ENCODE measurements at regions not wholly inside any gene's neighbourhood (a gene's known extent, or its start where the extent isn't known, plus 50 kb on each side); places are given as distances from the start of the nearest gene placed in this dataset.
"Not testable (repeated sequence)": the region's sequence is repeated elsewhere in the genome, so short reads cannot be mapped to it uniquely, and the experiment has no call there.

DNA sequence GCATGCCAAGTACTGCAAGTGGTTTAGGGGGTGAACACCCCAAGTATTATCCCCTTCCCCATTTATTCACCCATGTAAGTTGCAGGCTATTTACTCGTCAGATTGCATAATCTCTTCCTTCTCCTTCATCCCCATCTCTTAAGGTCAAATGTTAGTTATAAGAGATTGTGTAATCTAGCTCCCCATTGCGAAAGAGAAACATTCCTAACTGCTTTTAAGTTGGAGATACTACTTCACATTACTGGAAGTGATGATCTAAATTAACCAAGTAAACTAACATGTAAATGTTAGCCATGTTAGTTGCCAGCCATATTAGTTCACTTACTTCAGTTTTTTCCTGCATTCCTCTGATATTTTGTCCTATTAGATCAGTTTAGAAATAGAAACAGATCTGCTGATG lies 262.3 kb downstream of the TAF11L14 start:
- DNase-seq, result no peak

DNA sequence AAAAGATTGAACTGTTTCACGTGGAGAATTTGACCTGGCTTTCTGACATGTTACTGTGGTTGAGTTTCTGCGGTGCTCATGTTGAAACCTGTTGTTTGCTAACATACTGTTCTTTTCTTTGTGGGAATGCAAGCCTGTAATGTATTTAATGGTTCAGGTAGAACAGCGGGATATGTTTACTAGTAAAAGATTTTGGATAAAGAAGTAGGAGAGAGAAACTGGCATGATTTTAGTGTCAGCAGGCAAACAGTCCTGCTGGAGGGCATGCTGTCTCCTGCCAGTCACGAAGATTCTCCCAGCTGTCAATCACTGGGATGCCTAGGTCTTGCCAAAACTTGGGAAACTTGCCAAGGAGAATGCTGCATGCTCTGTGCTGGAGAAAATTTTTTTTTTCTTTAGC lies 263.5 kb downstream of the TAF11L14 start:
- no peak for DNase-seq

DNA sequence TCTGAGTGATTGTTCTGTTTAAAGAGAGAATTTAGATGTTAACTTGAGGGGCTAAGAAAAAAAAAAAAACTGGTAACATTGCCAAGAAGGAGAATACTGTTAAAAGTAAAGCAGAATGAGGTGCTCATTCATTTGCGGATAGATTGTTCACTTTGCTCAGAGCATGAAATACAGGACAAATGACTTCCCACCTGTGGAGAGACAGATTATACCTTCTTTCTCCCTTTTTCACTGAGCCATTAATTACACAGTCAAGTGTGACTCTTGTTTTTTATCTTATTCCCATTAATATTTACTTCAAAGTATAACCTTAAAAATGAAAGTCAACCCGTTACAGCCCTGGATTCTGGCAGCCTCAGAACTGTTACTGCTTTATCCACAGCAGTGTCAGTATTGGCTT lies 264.5 kb downstream of the TAF11L14 start:
- DNase-seq, result no peak

DNA sequence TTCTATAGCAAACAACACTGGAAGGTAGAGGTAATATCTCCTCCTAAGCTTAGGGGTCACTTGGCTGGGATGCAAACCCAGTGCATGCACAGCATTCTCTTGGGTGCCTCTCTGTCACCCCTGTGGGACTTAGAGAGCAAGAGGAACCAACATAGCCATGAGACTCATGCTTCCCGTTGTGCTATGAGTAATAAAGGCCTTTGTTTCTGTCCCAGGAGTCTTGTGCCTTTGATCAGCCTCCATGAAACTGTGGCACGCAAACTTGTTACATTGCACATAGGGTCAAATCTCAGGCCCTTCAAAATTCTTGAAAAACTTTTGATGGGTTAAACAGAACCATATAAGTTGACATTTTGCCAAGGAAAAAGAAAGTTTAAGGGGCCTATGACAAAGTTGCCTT lies 272.8 kb downstream of the TAF11L14 start:
- no peak for DNase-seq

DNA sequence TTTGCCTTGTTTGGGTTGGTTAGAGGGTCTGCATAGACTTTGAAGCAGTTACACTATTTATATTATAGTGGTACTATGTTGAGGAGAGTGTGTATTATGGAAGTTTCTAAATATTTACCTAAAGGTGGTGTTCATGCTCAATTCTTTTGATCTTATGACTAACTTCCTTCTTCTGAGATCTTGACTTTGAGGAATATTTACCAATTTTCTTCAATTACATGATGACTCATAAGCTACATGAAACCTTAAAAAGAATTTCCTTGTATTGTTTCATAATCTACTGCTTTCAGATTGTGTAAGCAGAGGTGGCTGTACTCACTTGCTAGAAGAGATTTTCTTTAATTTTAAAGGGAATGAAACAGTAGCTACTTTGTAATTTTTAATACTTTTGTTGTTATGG lies 276.1 kb downstream of the TAF11L14 start:
- DNase-seq, result no peak

DNA sequence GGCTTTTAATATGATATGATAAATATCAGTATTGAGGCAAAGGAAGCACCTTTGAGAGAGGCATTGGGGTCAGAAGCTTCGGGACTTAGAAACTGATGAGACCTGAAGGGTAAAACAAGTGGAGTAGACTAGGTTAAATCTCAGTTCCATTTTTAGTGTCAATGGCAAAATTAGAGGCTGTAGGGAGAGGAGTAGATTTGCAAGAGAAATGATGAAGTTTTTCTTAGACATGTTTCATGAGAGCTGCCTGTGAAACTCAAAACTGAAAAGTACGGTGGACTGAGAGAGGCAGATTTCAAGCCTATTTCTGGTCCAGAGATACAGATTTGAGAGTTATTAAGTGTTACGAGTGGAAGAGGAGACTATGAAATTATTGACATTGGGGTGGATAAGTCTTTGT lies 278.5 kb downstream of the TAF11L14 start:
- no peak for DNase-seq

DNA sequence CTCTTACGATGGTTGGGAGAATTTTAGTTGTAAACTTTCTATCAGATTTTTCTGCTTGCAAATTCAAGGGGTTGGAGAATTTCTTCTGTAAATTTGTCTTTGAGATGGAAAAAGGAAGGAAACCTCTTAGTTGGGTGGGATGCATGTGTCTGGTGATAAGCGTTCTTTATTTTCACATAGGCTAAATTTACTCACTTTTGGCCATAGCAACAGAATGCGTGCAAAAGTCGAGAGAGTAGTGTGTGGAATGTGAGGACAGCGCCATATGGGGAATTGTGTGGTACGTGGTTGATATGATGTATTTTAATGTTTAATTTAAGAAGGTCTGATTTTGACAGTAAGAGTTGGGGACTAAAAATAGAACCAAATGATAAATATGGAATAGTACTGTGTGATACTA lies 282.2 kb downstream of the TAF11L14 start:
- no peak for DNase-seq

DNA sequence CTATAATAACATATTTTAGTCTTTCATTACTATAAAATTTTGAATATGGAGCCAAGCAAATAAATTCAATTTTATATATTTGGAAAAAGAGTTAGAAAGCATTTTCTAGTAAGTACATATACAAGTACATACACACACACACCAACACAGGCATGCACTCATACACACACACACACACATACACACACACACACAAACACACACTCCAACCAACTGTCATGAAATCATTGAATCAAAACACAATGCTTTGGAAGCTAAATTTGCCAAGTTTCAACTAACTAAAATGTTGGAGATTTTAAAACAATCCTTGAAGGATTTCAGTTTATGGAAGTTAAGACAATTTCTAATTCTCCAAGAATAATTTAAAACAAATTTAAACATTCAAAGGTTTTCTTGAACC lies 283.2 kb downstream of the TAF11L14 start:
- no peak for DNase-seq

DNA sequence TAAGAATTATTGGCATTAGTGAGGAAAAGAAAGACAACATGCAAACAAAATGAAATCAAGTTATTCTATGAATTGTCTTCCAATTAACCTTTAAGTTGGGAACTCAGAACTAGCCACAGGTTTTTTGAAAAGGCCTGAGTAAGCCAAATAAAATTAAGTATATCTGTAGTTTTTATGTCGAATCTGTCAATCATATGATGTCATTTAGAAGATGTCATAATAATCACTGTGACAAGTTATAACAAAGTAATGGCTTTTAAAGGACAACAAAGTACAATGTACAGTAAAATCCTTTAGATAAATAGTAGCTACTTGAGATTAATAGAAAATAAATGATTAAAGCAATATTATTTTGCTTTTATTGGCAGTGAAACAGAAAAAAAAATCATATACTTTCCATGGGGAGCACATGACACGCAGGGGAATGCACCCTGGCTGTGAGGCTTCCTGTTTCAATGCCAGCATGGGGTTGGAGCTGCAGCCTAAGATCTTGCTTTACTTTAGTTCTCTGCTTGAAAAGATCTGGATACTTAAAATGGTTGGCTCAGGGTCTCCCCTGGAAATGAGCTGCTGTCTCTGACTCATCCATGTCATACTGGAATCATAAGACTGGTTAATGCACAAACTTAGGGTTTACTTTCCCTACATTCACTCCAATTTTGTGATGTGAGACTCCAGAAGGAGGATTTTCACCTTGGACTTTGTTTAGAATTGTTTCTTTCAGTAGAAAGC lies 284.3 kb downstream of the TAF11L14 start:
- DNase-seq, result no peak

DNA sequence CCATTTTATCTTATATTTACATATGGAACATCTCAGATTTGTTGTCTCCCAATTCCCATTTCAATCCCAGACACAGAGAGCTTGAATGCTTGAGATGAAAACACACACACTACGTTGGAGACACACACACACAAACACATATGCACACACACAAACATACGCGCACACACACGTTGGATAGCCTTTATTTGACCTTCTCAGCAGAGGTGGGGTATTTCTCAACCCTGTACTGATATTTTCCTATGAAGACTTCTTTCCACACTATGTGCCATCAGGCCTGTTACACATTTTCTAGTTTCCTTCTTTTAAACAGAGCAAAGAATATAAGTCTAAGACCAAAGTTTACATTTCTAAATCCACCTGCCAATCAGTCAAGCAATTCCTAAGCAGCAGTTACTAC lies 291.0 kb downstream of the TAF11L14 start:
- no peak for DNase-seq

DNA sequence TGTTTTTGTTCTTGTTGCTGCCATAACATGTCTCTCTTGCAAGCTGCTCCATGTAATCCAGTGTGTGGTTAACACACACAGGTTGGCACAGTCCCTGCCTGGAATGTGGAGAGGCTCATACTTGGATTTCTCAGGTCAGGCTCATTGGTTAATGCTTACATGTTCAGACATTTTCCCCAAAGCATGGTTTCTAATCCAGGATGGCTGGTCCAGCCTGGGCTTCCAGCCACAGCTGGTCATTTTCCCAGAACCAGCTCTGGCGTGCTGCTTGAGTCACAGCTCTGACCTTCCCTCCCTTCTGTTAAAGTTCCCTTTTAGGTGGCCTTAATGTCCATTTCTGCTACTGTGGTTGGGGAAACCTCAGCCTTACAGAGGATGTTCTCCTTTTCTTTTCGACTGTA lies 294.3 kb downstream of the TAF11L14 start:
- no peak for DNase-seq

DNA sequence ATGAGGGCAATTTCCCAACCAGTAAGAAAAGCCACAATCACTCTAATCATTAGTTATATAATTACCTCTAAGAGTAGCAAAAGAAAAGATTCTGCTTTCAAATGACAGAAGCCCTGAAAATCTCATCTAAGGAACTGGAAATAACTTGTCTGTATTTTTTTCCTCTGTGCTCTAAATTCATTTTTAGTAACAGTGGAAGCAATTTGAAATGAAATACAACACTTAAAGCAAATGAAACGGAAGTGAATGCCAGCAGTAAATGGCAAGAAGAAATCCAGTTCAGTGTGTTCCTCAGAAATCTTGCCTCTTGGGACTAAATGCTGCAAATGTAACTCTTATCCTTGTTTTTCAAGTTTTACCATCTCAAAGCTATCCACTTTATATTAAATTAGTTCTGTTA lies 294.9 kb downstream of the TAF11L14 start:
- no peak for DNase-seq

DNA sequence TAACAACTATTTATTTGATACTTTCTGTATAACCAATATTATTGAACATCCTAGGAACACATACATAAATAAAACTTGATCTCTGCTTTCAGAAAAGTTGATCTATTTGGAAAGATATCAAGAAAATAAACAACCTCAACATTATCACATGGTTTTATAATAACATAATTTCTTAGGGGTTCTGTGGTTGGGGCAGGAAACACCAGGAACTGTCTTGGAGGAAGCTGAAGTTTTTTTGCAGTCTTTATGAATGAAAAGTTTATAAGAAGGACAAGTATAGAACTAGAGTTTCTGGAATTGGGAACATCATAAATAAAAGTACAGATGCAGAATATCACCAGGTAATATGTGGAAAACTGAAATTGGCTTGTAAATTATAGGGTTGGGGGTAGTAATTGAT lies 296.1 kb downstream of the TAF11L14 start:
- no peak for DNase-seq

DNA sequence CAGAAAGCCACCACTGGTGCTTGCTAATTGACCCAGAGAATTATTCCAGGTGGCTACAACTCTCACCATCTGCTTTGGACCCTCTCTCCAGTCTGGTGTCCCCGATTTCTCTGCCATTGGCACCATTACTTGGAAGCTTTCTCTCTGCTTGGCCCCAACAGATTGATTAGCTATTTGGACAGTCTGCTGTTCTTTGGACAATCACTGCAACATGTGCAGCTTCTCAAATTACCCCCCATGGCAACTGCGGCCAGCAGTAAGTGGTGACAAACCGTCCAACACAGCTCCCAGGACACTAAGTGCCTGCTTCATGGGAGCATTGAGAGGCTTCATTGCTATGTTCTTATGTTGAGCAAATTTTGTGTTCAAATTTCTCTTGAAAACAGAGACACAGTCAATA lies 309.8 kb downstream of the TAF11L14 start:
- no peak for DNase-seq

DNA sequence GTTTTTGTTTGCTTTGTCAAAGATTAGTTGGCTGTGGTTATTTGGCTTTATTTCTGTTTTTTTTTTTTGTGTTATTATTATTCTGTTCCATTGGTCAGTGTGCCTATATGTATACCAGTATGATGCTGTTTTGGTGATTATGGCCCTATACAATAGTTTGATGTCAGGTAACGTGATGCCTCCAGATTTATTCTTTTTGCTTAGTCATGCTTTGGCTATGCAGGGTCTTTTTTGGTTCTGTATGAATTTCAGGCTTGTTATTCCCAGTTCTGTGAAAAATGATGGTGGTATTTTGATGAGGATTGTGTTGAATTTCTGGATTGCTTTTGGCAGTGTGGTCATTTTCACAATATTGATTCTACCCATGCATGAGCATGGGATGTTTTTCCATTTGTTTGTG lies 312.8 kb downstream of the TAF11L14 start:
- DNase-seq, result no peak

DNA sequence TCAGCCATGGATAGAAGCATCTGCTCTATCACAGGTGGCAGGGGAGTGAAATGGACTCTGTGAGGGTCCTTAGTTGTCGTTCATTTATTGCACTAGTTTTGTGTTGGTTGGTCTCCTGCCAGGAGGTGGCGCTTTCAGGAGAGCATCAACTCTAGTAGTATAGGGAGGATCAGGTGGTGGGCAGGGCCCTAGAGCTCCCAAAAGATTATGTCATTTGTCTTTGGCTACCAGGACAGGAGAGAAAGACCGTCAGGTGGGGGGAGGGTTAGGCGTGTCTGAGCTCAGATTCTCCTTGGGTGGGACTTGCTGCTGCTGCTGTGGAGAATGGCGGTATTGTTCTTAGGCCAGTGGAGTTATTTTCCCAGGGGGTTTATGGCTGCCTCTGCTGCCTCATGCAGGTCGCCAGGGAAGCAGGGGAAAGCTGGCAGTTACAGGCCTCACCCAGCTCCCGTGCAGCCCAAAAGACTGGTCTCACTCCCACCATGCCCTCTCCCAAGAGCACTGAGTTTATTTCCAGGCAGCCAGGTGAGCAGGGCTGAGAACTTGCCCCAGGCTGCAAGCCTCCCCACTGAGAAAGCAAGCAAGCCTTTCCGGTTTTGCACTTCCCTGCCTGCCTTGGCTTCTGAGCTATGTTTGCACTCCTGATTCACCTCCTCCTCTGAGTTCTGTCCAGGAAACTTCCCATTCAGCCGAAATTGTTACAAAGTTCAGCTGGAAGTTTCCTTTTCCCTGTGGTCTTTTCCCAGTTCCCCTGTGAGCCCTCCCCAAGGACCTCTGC lies 317.3 kb downstream of the TAF11L14 start:
- no peak for DNase-seq

DNA sequence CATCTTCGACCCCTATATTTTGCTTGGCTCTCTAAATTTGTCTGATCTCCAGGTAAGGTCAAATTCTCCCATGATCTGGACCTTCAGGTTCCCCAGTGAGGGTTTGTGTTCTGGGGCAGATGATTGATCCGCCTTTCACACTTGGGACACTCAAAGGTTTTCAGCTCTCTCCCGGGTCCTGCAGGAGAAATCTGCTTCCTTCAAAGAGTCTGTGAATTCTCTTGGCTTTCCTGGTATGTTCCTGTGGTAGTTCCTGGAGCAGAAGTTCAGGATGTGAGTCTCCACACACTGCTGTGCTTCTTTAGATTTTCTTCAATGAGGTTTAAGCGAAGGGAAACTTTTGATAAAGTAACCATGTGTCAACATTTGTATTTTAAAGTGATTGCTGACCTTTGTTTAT lies 318.0 kb downstream of the TAF11L14 start:
- DNase-seq, result no peak

DNA sequence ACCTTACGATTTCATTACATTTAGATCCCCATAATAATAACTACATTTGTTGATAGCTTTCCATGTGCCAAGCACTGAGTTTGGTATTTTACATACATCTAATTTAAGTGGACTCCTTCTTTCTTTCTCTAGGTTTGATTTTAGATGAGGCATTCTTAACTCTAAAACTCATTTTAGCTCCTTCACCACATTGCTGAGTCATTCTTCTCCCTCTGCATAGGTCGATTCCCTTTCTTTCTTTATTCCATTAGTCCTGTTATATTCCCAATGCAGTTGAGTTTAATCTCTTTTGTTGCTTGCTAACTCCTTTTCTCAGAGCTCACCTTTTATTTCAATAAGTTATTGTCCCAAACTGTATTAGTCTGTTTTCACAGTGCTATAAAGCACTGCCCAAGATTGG lies 329.8 kb downstream of the TAF11L14 start:
- DNase-seq, result no peak

DNA sequence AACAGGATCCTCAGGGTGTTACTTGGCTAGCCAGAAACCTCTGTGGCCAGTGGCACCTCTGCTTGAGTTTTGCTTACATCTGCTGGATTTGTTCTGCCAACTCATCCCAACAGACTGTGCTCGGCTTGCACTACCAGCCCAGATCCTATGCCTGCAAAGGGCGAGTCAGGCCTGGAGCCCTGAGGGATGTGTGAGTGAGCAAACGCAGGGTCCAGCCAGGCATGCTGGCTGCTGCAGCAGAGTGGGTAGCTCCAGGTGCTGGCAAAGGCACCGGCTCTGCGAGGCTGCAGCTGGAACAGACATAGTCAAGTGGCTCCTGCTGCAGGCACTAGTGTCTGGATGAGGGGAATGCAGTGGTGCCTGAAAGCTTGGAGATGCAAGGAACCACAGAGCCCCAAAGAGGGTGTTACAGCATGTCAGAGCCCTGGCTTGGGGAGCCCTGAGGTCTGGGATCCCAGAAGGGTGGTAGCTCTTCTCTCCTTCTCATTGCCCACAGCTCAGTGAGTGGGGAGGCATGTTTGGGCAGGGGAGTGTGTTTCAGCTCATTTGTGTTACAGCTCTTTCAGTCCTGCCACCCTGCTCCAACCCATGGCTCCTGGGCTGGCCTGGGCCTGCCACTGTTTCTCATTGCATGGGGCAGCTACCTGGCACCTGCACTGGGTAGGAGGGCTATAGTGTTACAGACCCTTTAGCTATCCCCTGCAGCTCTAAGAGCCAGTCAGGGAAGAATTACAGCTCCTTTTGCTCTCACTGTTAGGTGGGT lies 332.6 kb downstream of the TAF11L14 start:
- DNase-seq, result no peak

DNA sequence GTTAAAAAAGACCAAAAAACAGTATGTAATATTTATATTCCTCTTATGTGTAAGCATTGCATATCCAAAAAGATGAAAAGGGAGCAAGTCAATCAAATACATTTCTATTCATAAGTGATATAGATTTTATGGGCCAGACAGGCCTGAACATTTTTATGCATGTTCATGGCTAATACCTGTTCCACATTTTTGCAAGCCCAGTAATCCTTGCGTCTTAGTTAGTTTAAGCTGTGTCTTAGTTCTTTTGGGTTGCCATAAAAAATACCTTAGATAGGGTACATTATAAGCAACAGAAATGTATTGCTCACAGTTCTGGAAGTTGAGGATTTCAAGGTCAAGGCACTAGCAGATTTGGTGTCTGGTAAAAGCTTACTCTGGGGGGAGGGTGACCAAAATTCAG lies 342.1 kb downstream of the TAF11L14 start:
- no peak for DNase-seq

DNA sequence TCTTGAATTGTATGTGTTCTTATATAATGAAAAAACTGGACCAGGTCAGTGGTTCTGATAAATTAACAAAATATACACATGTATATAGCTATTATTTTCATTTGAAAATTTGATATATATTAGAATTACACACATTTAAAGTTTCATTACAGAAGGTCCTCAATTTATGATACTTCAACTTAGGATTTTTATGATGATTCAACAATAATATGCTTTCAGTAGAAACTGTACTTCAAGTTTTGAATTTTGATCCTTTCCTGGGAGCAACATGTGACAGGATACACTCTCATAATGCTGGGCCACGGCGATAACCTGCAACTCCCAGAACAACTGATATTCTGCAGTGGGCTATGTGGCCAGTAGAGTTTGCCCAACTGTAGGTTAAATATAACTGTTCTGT lies 344.7 kb downstream of the TAF11L14 start:
- DNase-seq, result no peak

DNA sequence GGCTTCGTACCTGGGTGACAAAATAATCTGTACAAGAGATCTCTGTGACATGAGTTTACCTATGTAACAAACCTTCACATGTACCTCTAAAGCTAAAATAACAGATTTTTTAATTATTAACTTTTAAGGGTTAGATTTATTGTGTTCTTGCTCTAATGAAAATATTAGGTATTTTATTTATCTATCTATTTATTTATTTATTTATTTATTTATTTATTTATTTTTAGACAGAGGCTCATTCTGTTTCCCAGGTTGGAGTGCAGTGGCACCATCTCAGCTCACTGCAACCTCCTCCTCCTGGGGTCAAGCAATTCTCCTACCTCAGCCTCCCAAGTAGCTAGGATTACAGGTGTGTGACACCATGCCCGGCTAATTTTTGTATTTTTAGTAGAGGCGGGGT lies 348.4 kb downstream of the TAF11L14 start:
- not testable (repeated sequence) for DNase-seq

DNA sequence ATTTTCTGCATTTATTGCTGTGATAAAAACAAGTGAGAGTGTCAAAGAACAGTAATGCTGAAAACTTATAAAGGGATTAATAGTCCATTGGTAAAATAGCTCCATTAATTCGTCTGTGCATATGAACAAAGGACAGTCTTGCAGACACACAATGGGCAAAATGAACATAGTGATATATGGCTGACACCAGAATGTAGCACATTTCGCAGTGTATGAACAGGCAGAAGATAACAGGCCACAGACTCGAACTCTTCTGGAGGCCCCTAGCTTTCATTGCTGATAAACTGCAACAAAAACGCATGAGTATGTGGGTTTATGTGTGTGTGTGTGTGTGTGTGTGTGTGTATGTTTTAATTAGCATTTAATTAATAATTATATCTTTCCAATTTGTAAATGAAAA lies 354.8 kb downstream of the TAF11L14 start:
- DNase-seq, result no peak
